Progenitor cell of endocrine pancreas (in vitro differentiated cells): ENCODE measurements at regions not wholly inside any gene's neighbourhood (a gene's known extent, or its start where the extent isn't known, plus 50 kb on each side); places are given as distances from the start of the nearest gene placed in this dataset.

Source experiments
- DNase-seq: peaks from one replicate; pipeline ENCODE4 v3.0.0; 2021; ENCODE audit warnings: low spot score; ENCODE audit not compliant: unreplicated experiment
- H3K27ac Mint-ChIP-seq: 2 replicates; pipeline ENCODE4 v1.8.0; 2021; ENCODE audit warnings: mild to moderate bottlenecking, moderate library complexity, mixed read lengths
- H3K27me3 Mint-ChIP-seq: 2 replicates; pipeline ENCODE4 v1.8.0; 2021; ENCODE audit warnings: mixed read lengths
- H3K36me3 Mint-ChIP-seq: 2 replicates; pipeline ENCODE4 v1.8.0; 2022; ENCODE audit warnings: mixed read lengths; ENCODE audit not compliant: insufficient read depth
- H3K4me1 Mint-ChIP-seq: 2 replicates; pipeline ENCODE4 v1.8.0; 2021; ENCODE audit warnings: low read depth, mixed read lengths
- H3K4me3 Mint-ChIP-seq: 2 replicates; pipeline ENCODE4 v1.8.0; 2021; ENCODE audit warnings: low read depth, mild to moderate bottlenecking, moderate library complexity, mixed read lengths
- H3K9me3 Mint-ChIP-seq: 2 replicates; pipeline ENCODE4 v1.8.0; 2021; ENCODE audit warnings: low read depth, mixed read lengths
- CTCF ChIP-seq: fragments of 200-600 bp; sonication (generic); IDR thresholded peaks from one replicate; pipeline ENCODE4 v1.5.0; 2021; ENCODE audit warnings: antibody characterized with exemption, mild to moderate bottlenecking; ENCODE audit not compliant: unreplicated experiment

GRCh38 chr4:110886270-110886669, 263.4 kb upstream of the PITX2 start:
- no peak for DNase-seq
- Mint-ChIP-seq H3K4me3 (no peak overlapping the region), H3K27me3 (no peaks in the 10 kb centered on the region), H3K4me1 (no peaks in the 10 kb centered on the region), H3K9me3 (peaks cover 4% of the 10 kb centered on the region), H3K27ac (no peak overlapping the region), H3K36me3 (no peaks in the 10 kb centered on the region)
- TF ChIP-seq CTCF, result no peak

GRCh38 chr4:110886856-110887255, 264.0 kb upstream of the PITX2 start:
- Mint-ChIP-seq H3K27ac (no peak overlapping the region), H3K27me3 (no peaks in the 10 kb centered on the region), H3K4me3 (no peak overlapping the region), H3K36me3 (no peaks in the 10 kb centered on the region), H3K4me1 (no peaks in the 10 kb centered on the region), H3K9me3 (peaks cover 7% of the 10 kb centered on the region)
- no peak for DNase-seq
- TF ChIP-seq CTCF, result no peak

GRCh38 chr4:110897784-110898183, 274.9 kb upstream of the PITX2 start:
- Mint-ChIP-seq H3K4me1 (peaks cover 3% of the 10 kb centered on the region), H3K9me3 (no peaks in the 10 kb centered on the region), H3K27ac (no peak overlapping the region), H3K27me3 (no peaks in the 10 kb centered on the region), H3K4me3 (no peak overlapping the region), H3K36me3 (no peaks in the 10 kb centered on the region)
- no peak for DNase-seq
- TF ChIP-seq CTCF, result no peak

- no peaks in the 10 kb centered on the region for H3K36me3 Mint-ChIP-seq
- peaks cover 3% of the 10 kb centered on the region for H3K4me1 Mint-ChIP-seq
- H3K9me3 Mint-ChIP-seq, result no peaks in the 10 kb centered on the region
- no peak for DNase-seq
- no peaks in the 10 kb centered on the region for H3K27me3 Mint-ChIP-seq
- TF ChIP-seq CTCF, result no peak
- H3K4me3 Mint-ChIP-seq, result no peak overlapping the region
- H3K27ac Mint-ChIP-seq, result no peak overlapping the region
Observed at GRCh38 chr4:110898290-110898689, 275.4 kb upstream of the PITX2 start.

- no peaks in the 10 kb centered on the region for H3K36me3 Mint-ChIP-seq
- H3K27ac Mint-ChIP-seq, result no peak overlapping the region
- no peaks in the 10 kb centered on the region for H3K27me3 Mint-ChIP-seq
- H3K4me3 Mint-ChIP-seq, result no peak overlapping the region
- TF ChIP-seq CTCF, result no peak
- H3K4me1 Mint-ChIP-seq, result peaks cover 10% of the 10 kb centered on the region
- DNase-seq, result no peak
- H3K9me3 Mint-ChIP-seq, result no peaks in the 10 kb centered on the region
Observed at GRCh38 chr4:110900213-110900769, 277.4 kb upstream of the PITX2 start.
